IMR-90 (cell line): ENCODE measurements at regions not wholly inside any gene's neighbourhood (a gene's known extent, or its start where the extent isn't known, plus 50 kb on each side); places are given as distances from the start of the nearest gene placed in this dataset.

ENCODE experiments used
- ATAC-seq: fragments of 200-7000 bp; cut with Tn5 transposase; 2 replicates; pipeline ENCODE4 v1.9.1; 2020; ENCODE audit warnings: low read depth, mild to moderate bottlenecking, moderate library complexity
- BruUV-seq: library from RNA; stranded (reverse); fragments of 400-500 nt; replicated peaks from 2 replicates; lab custom pipeline; 2021; lab: Mats Ljungman, UMichigan
- CTCF ChIA-PET: fragments of 300-600 bp; formaldehyde crosslinking; extraction: SDS; loops from one replicate; lab custom pipeline; 2021; ENCODE audit warnings: antibody characterized with exemption; lab: Yijun Ruan, JAX
- POLR2A ChIA-PET: fragments of 300-600 bp; sonication (Branson Sonifier 250); formaldehyde crosslinking; loops from one replicate; lab custom pipeline; 2022; ENCODE audit warnings: antibody characterized with exemption; ENCODE audit not compliant: unreplicated experiment; lab: Charles Lee
- DNase-seq: peaks from one replicate; pipeline ENCODE4 v3.0.0; 2013
- H2AFZ ChIP-seq: replicated peaks from 2 replicates; pipeline ENCODE3; 2013; ENCODE audit warnings: low read length, mild to moderate bottlenecking; ENCODE audit not compliant: poor library complexity
- H2AK5ac ChIP-seq: 2 replicates; pipeline ENCODE4 v1.6.1; 2013; ENCODE audit warnings: low read depth, low read length, inconsistent platforms
- H2AK9ac ChIP-seq: replicated peaks from 2 replicates; pipeline ENCODE3; 2013; ENCODE audit warnings: mild to moderate bottlenecking, low read depth, low read length, moderate library complexity; ENCODE audit not compliant: poor library complexity
- H2BK120ac ChIP-seq: 2 replicates; pipeline ENCODE4 v1.6.1; 2013; ENCODE audit warnings: low read depth, low read length, inconsistent platforms
- H2BK15ac ChIP-seq: 3 replicates; pipeline ENCODE4 v1.6.1; 2013; ENCODE audit warnings: low read depth, low read length, inconsistent platforms
- H2BK20ac ChIP-seq: 2 replicates; pipeline ENCODE4 v1.6.1; 2013; ENCODE audit warnings: low read depth, mild to moderate bottlenecking, inconsistent platforms, low read length, moderate library complexity
- H2BK5ac ChIP-seq: 2 replicates; pipeline ENCODE4 v1.6.1; 2013; ENCODE audit warnings: mild to moderate bottlenecking, low read depth, low read length, inconsistent platforms; ENCODE audit not compliant: poor library complexity, severe bottlenecking
- H3K14ac ChIP-seq: replicated peaks from 2 replicates; pipeline ENCODE4 v1.6.1; 2013; ENCODE audit warnings: low read depth, low read length, inconsistent platforms
- H3K18ac ChIP-seq: 2 replicates; pipeline ENCODE4 v1.6.1; 2013; ENCODE audit warnings: low read depth, low read length, control low read depth
- H3K23ac ChIP-seq: 2 replicates; pipeline ENCODE4 v1.6.1; 2013; ENCODE audit warnings: low read depth, low read length, inconsistent platforms
- H3K27ac ChIP-seq: 2 replicates; pipeline ENCODE4 v1.5.1; 2013; ENCODE audit warnings: mild to moderate bottlenecking, control low read depth, low read length; ENCODE audit not compliant: insufficient read depth
- H3K27me3 ChIP-seq: 2 replicates; pipeline ENCODE4 v1.6.1; 2013; ENCODE audit warnings: low read length; ENCODE audit not compliant: control insufficient read depth, insufficient read depth
- H3K36me3 ChIP-seq: 2 replicates; pipeline ENCODE4 v1.6.1; 2013; ENCODE audit warnings: low read length, mixed read lengths; ENCODE audit not compliant: control insufficient read depth, insufficient read depth
- H3K4ac ChIP-seq: 2 replicates; pipeline ENCODE4 v1.6.1; 2013; ENCODE audit warnings: low read depth, low read length, inconsistent platforms
- H3K4me1 ChIP-seq: 2 replicates; pipeline ENCODE4 v1.6.1; 2013; ENCODE audit warnings: low read length, mixed read lengths; ENCODE audit not compliant: control insufficient read depth, insufficient read depth
- H3K4me2 ChIP-seq: 2 replicates; pipeline ENCODE4 v1.6.1; 2013; ENCODE audit warnings: low read depth, mild to moderate bottlenecking, control low read depth, low read length, moderate library complexity
- H3K4me3 ChIP-seq: 2 replicates; pipeline ENCODE4 v1.5.1; 2013; ENCODE audit warnings: low read depth, mild to moderate bottlenecking, control low read depth, low read length, moderate library complexity; ENCODE audit not compliant: insufficient read depth
- H3K56ac ChIP-seq: 2 replicates; pipeline ENCODE4 v1.6.1; 2013; ENCODE audit warnings: low read length, inconsistent platforms; ENCODE audit not compliant: insufficient read depth; ENCODE audit errors: extremely low read depth
- H3K79me1 ChIP-seq, 2 experiments: 2 replicates each; pipeline ENCODE4 v1.6.1; 2013; ENCODE audit warnings: low read length in 2 of 2, inconsistent platforms in 1 of 2, low read depth in 1 of 2
- H3K9ac ChIP-seq: 2 replicates; pipeline ENCODE4 v1.6.1; 2013; ENCODE audit warnings: low read depth, low read length, control low read depth
- H3K9me1 ChIP-seq: 2 replicates; pipeline ENCODE4 v1.6.1; 2013; ENCODE audit warnings: low read length, inconsistent platforms; ENCODE audit not compliant: insufficient read depth
- H3K9me3 ChIP-seq: 2 replicates; pipeline ENCODE4 v1.6.1; 2013; ENCODE audit warnings: low read length; ENCODE audit not compliant: control insufficient read depth, insufficient read depth
- H4K20me1 ChIP-seq: 2 replicates; pipeline ENCODE4 v1.6.1; 2013; ENCODE audit warnings: low read length, inconsistent platforms; ENCODE audit not compliant: insufficient read depth
- H4K5ac ChIP-seq: 2 replicates; pipeline ENCODE4 v1.6.1; 2013; ENCODE audit warnings: mild to moderate bottlenecking, low read depth, low read length, control low read depth
- H4K8ac ChIP-seq, 2 experiments: 2 replicates each; pipeline ENCODE4 v1.6.1; 2013; ENCODE audit warnings: low read depth in 2 of 2, low read length in 2 of 2, control low read depth in 1 of 2, inconsistent platforms in 1 of 2
- H4K91ac ChIP-seq: 2 replicates; pipeline ENCODE4 v1.6.1; 2013; ENCODE audit warnings: low read depth, low read length, inconsistent platforms; ENCODE audit not compliant: insufficient read depth
- NFE2L2 ChIP-seq: fragments of 150-350 bp; IDR thresholded peaks from 2 replicates; pipeline ENCODE4 v1.6.1; 2016; ENCODE audit warnings: low read depth, mild to moderate bottlenecking, low read length
- WGBS, 2 experiments: methylation state at CpG; one replicate each; pipeline versions ENCODE4 v1.1.5 to v1.1.7; 2013; ENCODE audit warnings: missing lambda C conversion rate in 2 of 2; ENCODE audit not compliant: insufficient read length in 1 of 2; ENCODE audit errors: extremely low coverage in 2 of 2; 5-methylcytosine and 5-hydroxymethylcytosine counted together
- dilution Hi-C: fragments of 300-500 bp; cut with HindIII; formaldehyde crosslinking; loops from one replicate; pipeline ENCODE4 v1.14.3; 2018; ENCODE audit warnings: low sequenced_read_pairs; ENCODE audit not compliant: unreplicated experiment
- in situ Hi-C: fragments of 300-500 bp; cut with MboI; formaldehyde crosslinking; loops from 3 replicates; pipeline ENCODE4 v1.14.3; 2019; ENCODE audit warnings: low sequenced_read_pairs, inconsistent platforms, mixed read lengths
- intact Hi-C: fragments of 100-400 bp; cut with micrococcal nuclease; formaldehyde crosslinking; loops from 2 replicates; pipeline ENCODE4 v1.10.0; 2022
- TF ChIP-seq, protein P1 (sequence below): fragments of 150-350 bp; IDR thresholded peaks from 2 replicates; pipeline ENCODE4 v1.6.1; 2017; ENCODE audit warnings: mild to moderate bottlenecking, antibody characterized with exemption, low read length, low read depth

DNA sequence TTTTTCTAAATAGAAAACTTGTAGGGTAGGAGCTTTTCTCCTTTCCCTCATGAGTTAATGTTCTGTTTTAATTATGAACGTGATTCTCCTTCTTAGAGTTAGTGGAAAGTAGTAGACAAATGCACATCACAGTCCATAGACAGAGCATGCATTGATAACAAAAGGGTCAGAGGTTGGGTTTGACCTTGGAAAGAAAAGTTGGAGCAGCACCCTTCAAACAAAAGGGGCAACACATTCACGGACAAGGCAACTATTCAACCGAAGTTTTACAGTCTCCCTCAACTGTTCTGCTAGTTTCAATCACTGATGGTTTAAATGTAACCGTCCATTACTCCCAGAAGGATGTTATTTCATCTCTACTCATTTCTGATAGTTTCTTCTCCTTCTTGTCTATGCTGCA, 103.4 kb upstream of the MAOA start:
- Histone ChIP-seq H4K5ac (no peak overlapping the region), H2AK9ac (no peak overlapping the region), H3K9me1 (no peaks in the 10 kb centered on the region), H3K9me3 (no peaks in the 10 kb centered on the region), H3K56ac (no peak overlapping the region), H3K79me1 (no peaks in the 10 kb centered on the region), H4K8ac (no peak overlapping the region), H2BK5ac (no peak overlapping the region), H3K27me3 (peaks cover 2% of the 10 kb centered on the region; the same call in 1 of the 2 replicates), H2AFZ (no peak overlapping the region), H2BK120ac (no peak overlapping the region), H2BK15ac (no peak overlapping the region), H2AK5ac (no peak overlapping the region), H3K4me1 (no peaks in the 10 kb centered on the region), H3K9ac (no peak overlapping the region), H4K20me1 (no peaks in the 10 kb centered on the region), H3K36me3 (no peaks in the 10 kb centered on the region), H3K27ac (no peak overlapping the region), H4K91ac (no peak overlapping the region), H3K4ac (no peak overlapping the region), H3K4me3 (no peak overlapping the region), H3K23ac (no peak overlapping the region), H3K4me2 (no peak overlapping the region), H2BK20ac (no peak overlapping the region), H3K18ac (no peak overlapping the region), H3K14ac (no peak overlapping the region)
- dilution Hi-C loops (no loop called here), intact Hi-C loops (loop anchor here (10.0 kb wide), 2 partner anchors 198 to 382 kb away; no protein-coding TSS in a partner anchor), in situ Hi-C loops (no loop called here)
- WGBS, 2 experiments: 70% methylated on average over 2 of the region's 4 CpGs; no CpG with 5 or more reads in 1 of the 2 experiments
- DNase-seq (no peak), ATAC-seq (no peak)
- no TSS peak for BruUV-seq
- ChIA-PET CTCF (no interaction called here), POLR2A (no interaction called here)
- TF ChIP-seq, protein P1, sequence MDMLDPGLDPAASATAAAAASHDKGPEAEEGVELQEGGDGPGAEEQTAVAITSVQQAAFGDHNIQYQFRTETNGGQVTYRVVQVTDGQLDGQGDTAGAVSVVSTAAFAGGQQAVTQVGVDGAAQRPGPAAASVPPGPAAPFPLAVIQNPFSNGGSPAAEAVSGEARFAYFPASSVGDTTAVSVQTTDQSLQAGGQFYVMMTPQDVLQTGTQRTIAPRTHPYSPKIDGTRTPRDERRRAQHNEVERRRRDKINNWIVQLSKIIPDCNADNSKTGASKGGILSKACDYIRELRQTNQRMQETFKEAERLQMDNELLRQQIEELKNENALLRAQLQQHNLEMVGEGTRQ: no peak
- no peak for TF ChIP-seq NFE2L2
